HG03196 (cell line): ENCODE measurements at regions not wholly inside any gene's neighbourhood (a gene's known extent, or its start where the extent isn't known, plus 50 kb on each side); places are given as distances from the start of the nearest gene placed in this dataset.
A peak's percentile ranks its signal among the peaks of the same experiment; 100 is the strongest.
"Not testable (repeated sequence)": the region's sequence is repeated elsewhere in the genome, so short reads cannot be mapped to it uniquely, and the experiment has no call there.

ENCODE experiments used
- ATAC-seq: cut with Tn5 transposase; IDR thresholded peaks from one replicate; pipeline ENCODE4 v1.9.1; 2021; ENCODE audit not compliant: unreplicated experiment

DNA sequence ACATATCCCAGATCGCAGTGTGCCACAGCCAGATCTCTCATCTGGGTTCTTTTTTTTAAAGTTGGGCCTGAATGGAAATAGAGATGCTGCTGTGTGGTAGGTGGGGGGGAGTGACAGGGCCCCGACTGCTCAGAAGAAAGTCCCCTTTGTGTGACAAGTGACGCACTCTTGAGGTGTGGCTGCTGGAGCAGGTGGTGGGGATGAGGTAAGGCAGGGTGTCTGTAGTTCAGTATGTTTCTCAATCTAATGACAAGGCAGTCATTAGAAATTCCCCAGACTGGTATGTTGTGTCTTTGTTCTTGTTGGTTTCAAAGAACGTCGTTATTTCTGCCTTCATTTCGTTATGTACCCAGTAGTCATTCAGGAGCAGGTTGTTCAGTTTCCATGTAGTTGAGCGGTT is 128.8 kb upstream of the TACR1 start:
- ATAC-seq = no peak

DNA sequence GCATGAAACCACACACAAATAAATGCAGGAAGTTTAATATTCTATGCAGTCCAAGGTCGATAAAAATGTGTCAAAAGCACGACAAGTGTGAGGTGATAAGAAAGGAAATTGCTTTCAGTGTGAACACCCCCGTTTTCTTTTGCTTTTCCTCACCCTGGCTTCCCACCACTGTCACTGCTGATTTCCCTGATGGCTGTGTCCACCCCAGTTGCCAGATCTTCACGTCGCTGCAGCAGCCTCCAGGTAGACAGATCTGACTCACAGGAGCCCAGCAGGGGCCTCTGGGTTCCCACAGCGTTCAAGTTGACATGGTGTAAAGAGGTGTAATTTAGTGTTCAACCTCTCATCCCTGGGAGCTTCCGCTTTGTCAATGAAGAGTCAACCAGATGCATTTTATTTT is 128.0 kb upstream of the TACR1 start:
- ATAC-seq = no peak

DNA sequence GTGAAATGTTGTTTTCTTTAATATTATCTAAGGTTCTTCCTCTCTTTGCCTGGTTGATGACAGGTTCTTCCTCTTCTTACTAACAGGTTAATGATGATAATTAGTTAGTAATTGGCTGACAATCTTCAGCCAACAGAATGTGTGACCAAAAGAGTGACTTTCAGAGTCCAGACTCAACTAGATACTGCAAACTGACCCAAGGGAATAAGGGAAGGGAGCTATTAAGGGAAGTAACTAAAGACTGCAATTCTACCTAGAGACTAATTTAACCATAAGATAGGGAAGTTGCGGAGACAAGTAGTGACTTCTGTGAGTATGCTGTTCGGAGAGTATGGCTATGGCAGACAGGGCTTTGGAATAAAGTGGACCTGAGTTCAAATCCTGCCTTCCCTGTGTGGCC is 127.3 kb upstream of the TACR1 start:
- no peak for ATAC-seq

DNA sequence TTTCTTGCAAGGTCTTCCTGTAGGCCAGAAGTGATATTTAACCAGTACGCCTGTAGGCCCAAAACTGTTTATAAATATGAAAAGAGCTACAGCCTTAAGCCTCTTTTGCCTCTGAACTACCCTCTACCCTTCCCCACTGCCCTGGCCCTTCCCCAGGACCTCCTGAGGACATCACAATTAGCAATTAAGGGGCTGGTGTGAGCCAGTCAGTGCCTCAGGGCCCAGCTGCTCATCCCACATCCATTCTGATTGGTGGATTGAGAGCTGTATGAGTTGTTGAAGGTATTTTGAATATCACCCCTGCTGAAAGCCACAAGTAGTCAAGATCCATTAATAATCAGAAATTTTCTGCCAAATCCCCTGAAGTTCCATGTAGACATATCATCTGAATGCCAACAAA is 126.3 kb upstream of the TACR1 start:
- no peak for ATAC-seq

DNA sequence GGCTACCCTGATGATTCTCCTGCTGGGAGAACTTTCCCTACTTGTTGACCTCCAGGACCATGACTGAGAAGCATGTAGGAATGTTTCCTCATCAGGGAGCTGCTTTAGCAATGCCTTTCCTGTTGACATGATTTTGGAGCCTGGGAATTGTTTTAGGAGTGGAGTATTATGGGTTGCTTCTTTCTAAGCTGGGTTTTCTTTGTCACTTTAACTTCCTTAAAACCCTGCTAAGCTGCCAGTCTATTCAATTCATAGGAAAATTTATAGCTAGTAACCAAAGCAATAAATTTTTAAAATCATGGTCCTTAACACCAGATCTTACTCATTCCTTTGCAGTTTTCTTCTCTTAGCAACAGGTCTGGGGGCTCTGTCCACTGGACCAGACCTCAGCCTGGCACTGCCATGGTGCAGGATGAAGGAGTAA is 125.6 kb upstream of the TACR1 start:
- no peak for ATAC-seq

DNA sequence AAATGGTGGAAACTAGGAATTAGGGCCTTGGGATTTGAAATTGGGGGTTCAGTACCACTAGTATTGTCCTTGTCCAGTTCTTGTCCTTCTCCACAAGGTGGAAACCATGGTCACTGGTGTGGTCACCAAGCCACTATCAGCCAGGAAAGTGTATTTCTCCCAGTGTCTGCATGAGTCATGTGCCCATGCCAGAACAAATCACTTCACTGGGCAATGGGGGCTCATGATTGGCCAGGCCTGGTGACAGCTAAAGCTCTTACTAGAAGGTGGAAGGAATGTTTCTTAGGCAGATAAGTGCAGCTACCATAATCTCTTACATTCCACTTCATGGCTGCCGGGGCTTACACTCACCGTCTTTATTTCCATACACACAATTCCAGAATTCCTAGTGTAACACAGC is 124.8 kb upstream of the TACR1 start:
- ATAC-seq = no peak

DNA sequence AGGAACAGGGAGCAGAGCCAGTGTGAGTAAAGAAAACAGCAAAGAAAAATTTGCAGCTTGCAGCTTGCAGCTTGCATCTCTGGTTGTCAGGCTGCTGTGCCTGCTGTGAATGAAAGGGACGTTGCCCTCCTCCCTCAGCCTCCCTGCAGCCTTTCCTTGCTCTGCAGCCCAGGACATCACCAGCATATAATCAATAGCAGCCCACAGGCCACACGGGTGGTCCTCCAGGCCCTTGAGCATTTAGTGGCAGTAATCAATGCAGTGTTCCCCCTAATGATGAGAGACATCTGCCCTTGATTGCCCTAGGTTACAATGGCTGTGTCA is 122.2 kb upstream of the TACR1 start:
- ATAC-seq = no peak

DNA sequence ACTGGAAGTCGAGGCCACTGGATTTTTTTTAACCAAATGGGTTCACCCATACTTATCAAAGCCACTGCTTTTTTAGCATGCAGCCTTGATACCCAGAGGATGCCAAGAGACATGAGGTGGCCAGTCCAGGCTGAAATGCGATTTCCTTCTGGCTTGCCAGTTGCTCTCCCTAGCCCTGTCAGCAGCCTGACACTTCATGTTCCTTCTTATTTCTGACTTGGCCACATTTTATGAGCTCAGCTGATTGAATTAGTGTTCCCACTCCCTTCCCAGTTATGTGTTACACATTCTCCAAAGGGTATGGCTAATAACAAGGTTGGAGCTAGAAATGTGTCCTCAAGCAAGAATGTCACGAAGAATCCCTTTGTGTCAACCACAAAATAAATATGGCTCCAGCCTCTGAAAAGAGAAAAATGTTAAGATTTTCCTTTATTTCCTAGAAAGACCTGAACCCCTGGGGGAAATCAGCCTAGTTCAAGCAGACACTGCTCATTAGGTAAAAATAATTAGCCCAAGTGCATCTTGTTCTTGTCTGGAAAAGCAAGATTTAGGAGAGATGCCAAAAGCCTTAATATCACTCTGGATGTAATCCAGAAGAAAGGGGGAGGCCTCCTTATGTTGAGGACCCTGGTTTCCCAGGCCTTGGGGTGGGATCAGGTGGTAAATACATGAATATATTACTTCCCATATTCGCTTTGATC is 121.7 kb upstream of the TACR1 start:
- ATAC-seq = no peak

DNA sequence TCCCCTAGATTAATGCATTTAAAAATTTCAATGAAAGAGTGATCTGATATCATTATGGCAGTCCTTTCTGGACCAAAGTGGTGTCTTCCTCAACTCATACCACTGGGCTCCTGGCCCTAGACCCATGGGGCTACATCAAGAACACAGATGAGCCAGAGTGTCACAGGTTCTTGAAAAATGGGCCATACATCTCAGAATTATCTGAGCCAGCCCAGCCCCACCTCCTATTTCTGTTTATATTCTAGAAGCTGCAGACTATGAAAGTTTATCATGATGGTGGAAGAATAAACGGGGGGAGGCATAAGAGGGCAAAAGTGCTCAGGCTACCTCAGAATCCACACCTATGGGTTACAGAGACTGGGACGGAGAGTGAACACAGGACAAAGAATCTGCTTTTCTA is 120.6 kb upstream of the TACR1 start:
- no peak for ATAC-seq

DNA sequence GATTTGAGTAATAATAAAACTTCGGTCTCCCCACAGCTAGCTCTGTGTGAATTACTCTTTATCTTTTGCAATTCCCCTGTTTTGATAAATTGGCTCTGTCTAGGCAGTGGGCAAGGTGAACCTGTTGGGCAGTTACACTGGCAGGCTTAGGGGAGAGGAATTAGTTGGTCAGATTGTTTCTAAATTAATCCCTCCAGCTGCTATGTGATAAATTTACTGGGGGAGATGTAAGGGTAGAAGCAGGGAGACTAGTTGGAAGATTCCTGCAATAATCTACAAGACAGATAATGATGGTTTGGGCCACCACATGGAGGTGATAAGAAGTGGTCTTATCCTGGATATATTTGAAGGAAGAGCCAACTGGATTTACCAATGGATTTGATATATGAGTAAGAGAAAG is 118.5 kb upstream of the TACR1 start:
- ATAC-seq = no peak

DNA sequence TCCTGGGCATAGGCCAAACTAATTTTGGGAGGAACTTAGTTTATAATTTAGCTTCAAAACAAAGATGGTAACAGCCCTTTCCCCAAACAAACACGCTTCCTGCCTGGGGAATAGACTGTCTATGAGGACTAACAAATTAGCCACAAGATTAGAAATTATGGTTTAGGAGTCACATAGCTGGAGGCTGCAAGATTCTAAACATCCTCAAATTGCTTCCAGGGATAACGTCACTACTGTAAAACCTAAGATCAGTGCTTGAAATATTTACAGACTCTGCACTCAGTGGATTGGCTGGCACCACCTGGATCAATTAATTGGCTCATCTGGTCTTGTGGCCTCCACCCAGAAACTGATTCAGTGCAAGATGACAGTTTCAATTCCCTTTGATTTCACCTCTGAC is 118.0 kb upstream of the TACR1 start:
- ATAC-seq = no peak

DNA sequence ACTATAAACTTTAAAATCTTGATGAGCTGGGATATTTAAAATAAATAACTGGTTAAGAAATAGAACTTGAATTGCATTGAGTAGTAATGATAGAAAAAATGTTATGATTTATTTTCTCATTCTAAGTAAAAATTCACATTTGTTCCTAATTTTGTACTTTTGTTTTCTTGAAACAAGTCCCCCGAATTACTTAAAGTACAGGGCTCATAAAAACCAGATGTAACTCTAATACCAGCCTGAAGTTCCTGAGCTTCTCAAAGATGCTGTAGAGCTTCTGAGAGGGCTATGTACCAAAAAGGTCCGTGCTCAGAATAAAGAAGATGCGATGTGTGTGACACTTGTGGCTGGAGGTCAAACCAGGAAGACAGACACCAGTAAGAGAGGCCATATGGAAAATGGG is 116.1 kb upstream of the TACR1 start:
- ATAC-seq = no peak

DNA sequence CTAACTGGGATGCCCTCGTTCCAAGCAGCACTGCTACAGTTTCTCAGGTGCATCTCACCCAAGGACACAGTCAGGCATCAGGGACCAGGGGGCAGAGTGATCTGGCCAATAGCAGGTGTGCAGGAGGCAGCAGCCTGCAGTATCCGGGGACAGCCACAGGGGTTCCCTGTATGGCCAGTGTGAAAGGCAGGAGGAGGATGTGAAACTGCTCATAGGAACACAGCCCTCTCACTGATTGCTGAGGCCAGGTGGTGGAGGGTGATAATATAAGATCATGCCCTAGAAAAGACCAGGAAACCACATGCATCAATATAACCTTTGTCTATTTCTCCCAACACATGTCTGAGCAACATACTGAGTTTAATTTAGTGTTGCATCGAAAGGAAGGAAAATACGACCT is 112.7 kb upstream of the TACR1 start:
- peak; percentile 100 for ATAC-seq

DNA sequence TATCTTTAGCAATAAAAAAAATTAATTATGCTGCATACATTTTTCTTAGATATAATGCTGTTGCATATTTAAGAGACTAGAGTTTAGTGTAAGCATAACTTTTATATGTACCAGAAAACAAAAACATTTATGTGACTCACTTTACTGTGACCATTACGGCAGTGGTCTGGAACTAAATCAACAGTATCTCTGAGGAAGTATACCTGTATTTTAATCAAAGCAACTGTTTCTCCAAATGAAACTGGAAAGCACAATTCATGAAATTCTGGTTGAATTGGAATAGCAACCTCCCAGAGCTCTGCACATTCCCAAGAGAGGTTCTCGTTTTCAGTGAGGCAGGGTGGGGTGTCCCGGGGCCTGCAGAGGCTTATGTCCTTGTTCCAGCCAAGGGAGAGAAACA is 112.2 kb upstream of the TACR1 start:
- no peak for ATAC-seq

DNA sequence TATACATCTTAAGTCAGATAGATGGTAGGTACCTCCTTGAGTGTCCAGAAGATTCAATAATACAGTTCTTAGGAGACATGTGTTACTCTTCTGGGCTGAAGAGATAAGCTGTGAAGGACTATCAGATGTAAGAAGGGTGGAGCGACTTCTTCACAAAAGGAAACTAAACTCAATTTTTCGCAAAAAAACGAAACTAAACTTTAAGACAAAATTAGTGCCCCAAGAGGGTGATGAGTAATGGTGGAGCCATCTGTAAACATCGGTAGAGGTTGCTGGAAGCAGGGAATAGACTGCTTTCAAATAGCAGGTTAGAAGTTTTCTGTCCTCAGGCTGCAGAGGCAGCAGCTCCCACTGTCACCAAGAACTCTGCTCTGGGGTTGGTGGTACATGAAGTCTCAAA is 111.6 kb upstream of the TACR1 start:
- no peak for ATAC-seq

DNA sequence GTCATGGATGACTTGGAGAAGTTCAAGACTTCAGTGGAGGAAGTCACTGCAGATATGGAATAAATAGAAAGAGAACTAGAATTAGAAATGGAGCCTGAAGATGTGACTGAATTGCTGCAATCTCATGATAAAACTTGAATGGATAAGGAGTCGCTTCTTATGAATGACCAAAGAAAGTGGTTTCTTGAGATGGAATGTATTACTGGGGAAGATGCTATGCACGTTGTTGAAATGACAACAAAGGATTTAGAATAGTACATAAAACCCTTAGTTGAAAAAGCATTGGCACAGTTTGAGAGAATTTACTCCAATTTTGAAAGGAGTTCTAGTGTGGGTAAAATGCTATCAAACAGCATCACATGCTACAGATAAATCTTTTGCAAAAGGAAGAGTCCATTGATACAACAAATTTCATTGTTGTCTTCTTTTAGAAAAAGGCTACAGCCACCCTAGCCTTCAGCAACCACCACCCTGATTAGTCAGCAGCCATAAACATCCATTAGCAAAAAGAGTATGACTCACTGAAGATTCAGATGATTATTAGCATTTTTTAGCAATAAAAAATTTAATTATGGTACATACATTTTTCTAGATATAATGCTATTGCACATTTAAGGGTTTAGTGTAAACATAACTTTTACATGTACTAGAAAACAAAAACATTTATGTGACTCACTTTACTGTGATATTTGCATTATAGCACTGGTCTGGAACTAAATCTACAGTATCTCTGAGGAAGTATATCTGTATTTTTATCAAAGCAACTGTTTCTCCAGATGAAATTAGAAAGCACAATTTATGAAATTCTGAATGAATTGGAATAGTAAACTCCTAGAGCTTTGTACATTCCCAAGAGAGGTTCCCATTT is 110.5 kb upstream of the TACR1 start:
- no peak for ATAC-seq

DNA sequence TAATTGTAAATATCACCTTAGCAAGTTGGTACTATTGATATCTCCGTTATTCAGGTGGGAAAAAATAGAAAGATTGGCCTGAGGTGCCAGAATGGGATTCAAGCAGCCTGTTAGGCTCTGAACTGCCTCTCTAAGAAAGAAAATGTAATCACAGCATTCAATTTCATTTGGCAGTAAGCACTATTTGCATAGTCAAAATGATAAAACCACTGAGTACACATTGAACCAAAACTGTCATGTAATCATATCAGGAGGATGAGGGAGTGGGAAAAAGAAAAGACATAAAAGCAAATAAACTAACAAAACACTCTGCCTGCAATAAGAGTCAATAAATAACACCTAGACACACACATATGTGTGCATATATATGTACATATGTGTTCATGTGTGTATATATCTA is 103.9 kb upstream of the TACR1 start:
- ATAC-seq = no peak

DNA sequence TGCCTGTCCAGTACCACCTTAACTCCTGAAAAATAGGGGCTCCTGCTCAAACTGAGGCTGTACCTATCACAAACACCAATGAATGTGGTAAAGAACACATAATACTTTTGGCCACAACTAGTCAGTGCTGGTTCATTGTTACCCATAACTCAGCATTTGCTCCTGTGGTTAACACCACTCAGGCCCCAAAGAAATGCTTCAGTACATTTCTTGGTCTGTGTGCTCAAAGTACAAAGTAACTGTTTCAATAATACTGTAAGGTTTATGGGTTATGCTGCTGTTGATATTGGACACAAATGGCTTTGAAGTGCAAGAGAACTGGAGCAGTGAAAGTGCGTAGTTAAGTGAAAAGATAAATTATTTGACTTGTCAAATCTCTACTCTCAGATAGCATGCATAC is 95.0 kb upstream of the TACR1 start:
- ATAC-seq = no peak

DNA sequence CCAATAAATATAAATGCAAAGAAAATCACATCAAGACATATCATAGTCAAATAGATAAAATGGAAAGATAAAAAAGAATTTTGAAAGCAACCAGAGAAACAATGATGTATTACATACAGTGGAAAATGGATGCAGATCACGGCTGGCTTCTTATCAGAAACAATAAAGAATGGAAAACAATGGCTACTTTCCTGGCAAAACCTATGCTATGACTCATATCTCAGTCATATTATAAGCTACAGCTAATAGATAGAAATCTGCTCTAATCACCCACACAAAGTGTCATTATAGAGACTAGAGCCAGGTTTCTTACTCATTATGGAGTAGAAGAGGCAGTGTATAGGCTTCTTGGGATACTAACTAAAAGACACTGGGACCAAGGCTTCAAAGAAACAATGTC is 93.5 kb upstream of the TACR1 start:
- ATAC-seq = no peak

DNA sequence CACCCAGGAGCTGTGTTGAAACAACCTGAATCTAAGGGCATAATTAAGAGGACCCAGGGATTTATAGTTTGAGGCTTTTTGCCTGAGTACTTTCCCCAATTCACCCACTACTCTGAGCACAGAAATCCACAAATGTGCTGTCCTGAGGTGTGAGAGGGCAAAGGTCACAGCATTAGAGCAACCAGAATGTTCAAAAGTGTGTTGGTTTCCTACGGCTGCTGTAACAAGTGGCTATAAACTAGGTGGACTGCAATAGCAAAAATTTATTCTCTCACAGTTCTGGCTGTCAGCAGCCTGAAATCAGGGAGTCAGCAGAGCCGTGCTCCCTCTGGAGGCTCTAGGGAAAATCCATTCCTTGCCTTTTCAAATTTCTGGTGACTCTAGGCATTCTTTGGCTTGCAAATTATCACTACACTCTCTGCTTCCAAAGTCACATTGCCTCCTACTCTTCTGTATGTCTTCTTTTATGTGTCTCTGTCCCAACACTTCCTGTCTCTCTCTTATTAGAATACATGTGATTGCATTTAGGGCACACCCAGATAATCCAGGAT is 91.4 kb upstream of the TACR1 start:
- no peak for ATAC-seq

DNA sequence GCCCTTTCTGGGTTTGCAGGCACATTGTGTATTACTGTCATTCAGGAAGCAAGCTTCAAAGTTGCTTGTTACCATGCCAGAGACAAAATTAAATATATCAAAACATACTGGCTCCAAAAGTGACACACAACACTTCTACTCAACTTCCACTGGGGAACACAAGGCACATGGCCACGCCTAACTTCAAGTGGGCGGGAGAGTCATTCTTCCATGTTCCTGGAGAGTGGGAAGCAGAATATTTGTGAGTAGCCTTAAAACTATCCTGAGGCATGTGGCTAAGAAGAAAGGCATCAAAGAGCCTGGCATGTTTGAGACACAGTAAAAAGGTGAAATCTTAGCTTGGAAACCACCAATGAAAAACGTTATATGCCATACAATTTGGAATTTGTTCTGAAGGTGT is 90.5 kb upstream of the TACR1 start:
- ATAC-seq = no peak

DNA sequence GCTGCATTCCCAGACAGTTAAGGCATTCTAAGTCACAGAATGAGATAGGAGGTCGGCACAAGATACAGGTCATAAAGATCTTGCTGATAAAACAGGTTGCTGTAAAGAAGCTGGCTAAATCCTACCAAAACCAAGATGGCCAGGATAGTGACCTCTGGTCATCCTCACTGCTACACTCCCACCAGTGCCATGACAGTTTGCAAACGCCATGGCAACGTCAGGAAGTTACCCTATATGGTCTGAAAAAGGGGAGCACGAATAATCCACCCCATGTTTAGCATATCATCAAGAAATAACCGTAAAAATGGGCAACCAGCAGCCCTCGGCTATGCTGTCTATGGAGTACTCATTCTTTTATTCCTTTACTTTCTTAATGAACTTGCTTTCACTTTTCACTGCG is 89.9 kb upstream of the TACR1 start:
- ATAC-seq = not testable (repeated sequence)

DNA sequence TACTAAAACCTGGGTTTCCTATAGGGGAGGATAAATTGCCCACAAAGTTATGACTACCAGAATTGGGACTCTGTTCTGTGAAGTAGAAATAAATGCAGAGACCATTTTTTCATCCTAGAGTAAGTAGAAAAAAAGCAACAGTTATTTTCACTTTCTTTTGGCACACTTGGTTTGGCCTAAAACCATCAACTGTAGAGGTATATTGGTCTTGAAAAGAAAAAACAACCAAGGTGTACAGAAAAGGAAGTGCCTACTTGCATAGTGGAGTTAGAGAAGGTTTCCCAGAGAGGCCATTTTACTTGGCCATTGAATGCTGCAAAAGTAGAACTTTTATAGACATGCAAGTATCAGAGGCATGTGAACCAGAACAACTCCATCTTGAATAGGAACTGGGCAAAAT is 89.4 kb upstream of the TACR1 start:
- no peak for ATAC-seq
